Panc1 (cell line): ENCODE measurements at regions not wholly inside any gene's neighbourhood (a gene's known extent, or its start where the extent isn't known, plus 50 kb on each side); places are given as distances from the start of the nearest gene placed in this dataset.

Experiments
- ATAC-seq: fragments of 200-7000 bp; cut with Tn5 transposase; 2 replicates; pipeline ENCODE4 v1.9.1; 2020; ENCODE audit warnings: mild to moderate bottlenecking, moderate library complexity
- BruUV-seq: library from RNA; stranded (reverse); fragments of 400-500 nt; replicated peaks from 2 replicates; lab custom pipeline; 2021; lab: Mats Ljungman, UMichigan
- CTCF ChIA-PET: fragments of 300-600 bp; sonication (Branson Sonifier 250); formaldehyde crosslinking; loops from one replicate; lab custom pipeline; 2022; ENCODE audit warnings: antibody characterized with exemption; lab: Charles Lee
- POLR2A ChIA-PET: fragments of 300-600 bp; sonication (Branson Sonifier 250); formaldehyde crosslinking; loops from one replicate; lab custom pipeline; 2022; ENCODE audit warnings: antibody characterized with exemption; lab: Charles Lee
- DNase-seq: peaks from one replicate; pipeline ENCODE4 v3.0.0-alpha.2; 2010; ENCODE audit warnings: low read depth, low spot score
- H3K27ac ChIP-seq: 2 replicates; pipeline ENCODE4 v1.5.1; 2011; ENCODE audit warnings: mild to moderate bottlenecking, low read length, inconsistent platforms
- H3K27me3 ChIP-seq: fragments of 200-500 bp; sonication (Bioruptor generic); 2 replicates; pipeline ENCODE4 v1.6.0; 2014; ENCODE audit warnings: low read length, inconsistent platforms; ENCODE audit not compliant: control insufficient read depth, insufficient read depth
- H3K36me3 ChIP-seq: fragments of 200-500 bp; sonication (Bioruptor generic); 2 replicates; pipeline ENCODE4 v1.5.1; 2014; ENCODE audit warnings: inconsistent platforms, mild to moderate bottlenecking, low read length, moderate library complexity; ENCODE audit not compliant: control insufficient read depth, insufficient read depth
- H3K4me1 ChIP-seq: 2 replicates; pipeline ENCODE4 v1.5.1; 2011; ENCODE audit warnings: inconsistent platforms, mild to moderate bottlenecking, low read length, moderate library complexity; ENCODE audit not compliant: control insufficient read depth, insufficient read depth
- H3K4me3 ChIP-seq, 2 experiments: 2 replicates each; pipeline ENCODE4 v1.5.1; 2011 to 2012; ENCODE audit warnings: low read depth in 2 of 2, low read length in 2 of 2, mild to moderate bottlenecking in 2 of 2, inconsistent platforms in 1 of 2, moderate library complexity in 1 of 2
- H3K9me3 ChIP-seq: fragments of 200-500 bp; sonication (Bioruptor generic); 2 replicates; pipeline ENCODE4 v1.5.1; 2014; ENCODE audit warnings: low read depth, mild to moderate bottlenecking, inconsistent platforms, low read length, moderate library complexity; ENCODE audit not compliant: control insufficient read depth, insufficient read depth
- CTCF ChIP-seq: fragments of 450-650 bp; IDR thresholded peaks from 2 replicates; pipeline ENCODE4 v1.5.1; 2017; ENCODE audit warnings: mild to moderate bottlenecking
- POLR2AphosphoS5 ChIP-seq: IDR thresholded peaks from 2 replicates; pipeline ENCODE4 v1.6.1; 2012; ENCODE audit warnings: mild to moderate bottlenecking, low read depth, low read length, moderate library complexity
- REST ChIP-seq, 2 experiments: IDR thresholded peaks; 2 replicates each; pipeline ENCODE4 v1.6.1; 2011 to 2012; ENCODE audit warnings: low read depth in 2 of 2, control low read depth in 1 of 2, low read length in 1 of 2, mild to moderate bottlenecking in 1 of 2, moderate library complexity in 1 of 2; ENCODE audit not compliant: insufficient read depth in 1 of 2
- SIN3A ChIP-seq: IDR thresholded peaks from 2 replicates; pipeline ENCODE4 v1.6.1; 2012; ENCODE audit warnings: low read depth, mild to moderate bottlenecking, low read length, moderate library complexity, borderline replicate concordance; ENCODE audit not compliant: insufficient read depth
- TCF7L2 ChIP-seq: IDR thresholded peaks from 2 replicates; pipeline ENCODE4 v1.6.1; 2011; ENCODE audit warnings: mild to moderate bottlenecking, low read depth, low read length, inconsistent platforms
- in situ Hi-C: cut with HindIII; loops from 2 replicates; pipeline ENCODE4 v1.10.0; 2016; ENCODE audit warnings: low sequenced_read_pairs, low pct_unique_long_range_greater_than_20kb
- intact Hi-C: fragments of 100-400 bp; cut with micrococcal nuclease; formaldehyde crosslinking; loops from one replicate; pipeline ENCODE4 v1.10.0; 2022; ENCODE audit not compliant: unreplicated experiment

DNA sequence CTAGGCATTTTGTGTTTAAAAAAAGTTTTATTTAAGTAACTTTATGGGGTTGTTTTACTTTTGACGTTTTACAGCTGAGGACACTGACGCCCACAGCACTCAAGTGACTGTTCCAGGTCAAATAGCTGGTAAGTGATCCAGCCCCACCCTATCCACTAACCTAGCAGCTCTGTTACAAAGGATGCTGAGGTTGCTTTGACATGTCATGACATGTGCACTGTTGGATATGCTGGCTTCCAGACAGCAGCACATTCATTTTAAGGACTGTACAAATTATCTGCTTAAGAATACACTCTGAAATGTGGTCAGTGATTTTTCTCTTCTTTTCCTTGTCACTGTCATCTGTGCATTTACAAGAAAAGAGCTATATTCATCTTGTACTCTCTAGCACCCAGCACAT, 417.5 kb downstream of the ZEB2 start:
- no peaks in the 10 kb centered on the region for H3K9me3 ChIP-seq
- no peak overlapping the region for H3K4me3 ChIP-seq
- no peak for DNase-seq
- no peak overlapping the region for H3K27ac ChIP-seq
- in situ Hi-C loops: no loop called here
- BruUV-seq: no TSS peak
- no peaks in the 10 kb centered on the region for H3K36me3 ChIP-seq
- no peak for TF ChIP-seq POLR2AphosphoS5
- no peak for TF ChIP-seq SIN3A
- TF ChIP-seq CTCF: no peak
- TF ChIP-seq REST (IDR thresholded peaks at IDR 0.05; ENCODE audit: insufficient read depth in 1 of 2, low read depth in 2 of 2, low read length in 1 of 2): no peak
- TF ChIP-seq TCF7L2: no peak
- ChIA-PET POLR2A (no interaction called here), CTCF (no interaction called here)
- no peak for ATAC-seq
- no peaks in the 10 kb centered on the region for H3K27me3 ChIP-seq
- intact Hi-C loops: no loop called here
- no peaks in the 10 kb centered on the region for H3K4me1 ChIP-seq

- no TSS peak for BruUV-seq
- ATAC-seq (peak; percentile 74), DNase-seq (no peak)
- H3K9me3 ChIP-seq: no peaks in the 10 kb centered on the region
- POLR2A ChIA-PET: no interaction called here
- no peaks in the 10 kb centered on the region for H3K4me1 ChIP-seq
- in situ Hi-C loops: no loop called here
- H3K27ac ChIP-seq: no peak overlapping the region
- CTCF ChIA-PET: no interaction called here
- no peaks in the 10 kb centered on the region for H3K27me3 ChIP-seq
- no peaks in the 10 kb centered on the region for H3K36me3 ChIP-seq
- H3K4me3 ChIP-seq: no peak overlapping the region
- TF ChIP-seq CTCF (no peak; the same call in 1 of the 2 replicates), REST (IDR thresholded peaks at IDR 0.05; ENCODE audit: insufficient read depth in 1 of 2, low read depth in 2 of 2, low read length in 1 of 2) (no peak), POLR2AphosphoS5 (no peak), TCF7L2 (no peak), SIN3A (no peak)
- intact Hi-C loops: no loop called here
These were observed 420.0 kb downstream of the ZEB2 start for GRCh38 chr2:144099780-144100377.
